Endodermal cell (in vitro differentiated cells): ENCODE measurements at regions not wholly inside any gene's neighbourhood (a gene's known extent, or its start where the extent isn't known, plus 50 kb on each side); places are given as distances from the start of the nearest gene placed in this dataset.
"Not testable (repeated sequence)": the region's sequence is repeated elsewhere in the genome, so short reads cannot be mapped to it uniquely, and the experiment has no call there.

ENCODE experiments used
- DNase-seq: peaks from one replicate; pipeline ENCODE4 v3.0.0-alpha.2; 2017
- H3K27ac ChIP-seq: 2 replicates; pipeline ENCODE4 v1.5.1; 2013; ENCODE audit warnings: mild to moderate bottlenecking, low read depth, low read length, moderate library complexity
- H3K27me3 ChIP-seq: 2 replicates; pipeline ENCODE4 v1.6.1; 2013; ENCODE audit warnings: mild to moderate bottlenecking, low read length, moderate library complexity; ENCODE audit not compliant: insufficient read depth, control insufficient read depth, poor library complexity, severe bottlenecking
- H3K36me3 ChIP-seq: 2 replicates; pipeline ENCODE4 v1.7.0; 2013; ENCODE audit warnings: mild to moderate bottlenecking, low read length, moderate library complexity; ENCODE audit not compliant: control insufficient read depth, insufficient read depth
- H3K4me1 ChIP-seq: one replicate; pipeline ENCODE4 v1.7.0; 2013; ENCODE audit warnings: low read length; ENCODE audit not compliant: control insufficient read depth, insufficient read depth
- H3K4me3 ChIP-seq: 2 replicates; pipeline ENCODE4 v1.5.1; 2013; ENCODE audit warnings: mild to moderate bottlenecking, low read length, moderate library complexity
- H3K9ac ChIP-seq: 2 replicates; pipeline ENCODE4 v1.6.1; 2013; ENCODE audit warnings: mild to moderate bottlenecking, low read length, moderate library complexity; ENCODE audit not compliant: poor library complexity, severe bottlenecking; ENCODE audit errors: extremely low read depth
- H3K9me3 ChIP-seq: 2 replicates; pipeline ENCODE4 v1.6.1; 2013; ENCODE audit warnings: mild to moderate bottlenecking, low read length, moderate library complexity; ENCODE audit not compliant: control insufficient read depth
- H3K27ac Mint-ChIP-seq: 2 replicates; pipeline ENCODE4 v1.8.0; 2020; ENCODE audit warnings: mixed read lengths
- H3K27me3 Mint-ChIP-seq: 2 replicates; pipeline ENCODE4 v1.8.0; 2021; ENCODE audit warnings: mild to moderate bottlenecking, mixed read lengths; ENCODE audit not compliant: insufficient read depth
- H3K36me3 Mint-ChIP-seq: 2 replicates; pipeline ENCODE4 v1.8.0; 2020; ENCODE audit warnings: low read depth, mixed read lengths
- H3K4me1 Mint-ChIP-seq: 2 replicates; pipeline ENCODE4 v1.8.0; 2020; ENCODE audit warnings: mixed read lengths
- H3K4me3 Mint-ChIP-seq: 2 replicates; pipeline ENCODE4 v1.8.0; 2020; ENCODE audit warnings: mild to moderate bottlenecking, moderate library complexity, mixed read lengths
- H3K9me3 Mint-ChIP-seq: 2 replicates; pipeline ENCODE4 v1.8.0; 2020; ENCODE audit warnings: mild to moderate bottlenecking, mixed read lengths
- WGBS, 2 experiments: methylation state at CpG; one replicate each; pipeline versions ENCODE4 v1.1.5 to v1.1.7; 2013; ENCODE audit warnings: missing lambda C conversion rate in 2 of 2, mixed read lengths in 1 of 2; ENCODE audit not compliant: insufficient coverage in 1 of 2, insufficient read length in 1 of 2; 5-methylcytosine and 5-hydroxymethylcytosine counted together
- TF ChIP-seq, protein P1 (sequence below): fragments of 200-600 bp; sonication (generic); conservative IDR thresholded peaks from 2 replicates; pipeline ENCODE4 v1.5.0; 2021; ENCODE audit warnings: antibody characterized with exemption, mild to moderate bottlenecking

DNA sequence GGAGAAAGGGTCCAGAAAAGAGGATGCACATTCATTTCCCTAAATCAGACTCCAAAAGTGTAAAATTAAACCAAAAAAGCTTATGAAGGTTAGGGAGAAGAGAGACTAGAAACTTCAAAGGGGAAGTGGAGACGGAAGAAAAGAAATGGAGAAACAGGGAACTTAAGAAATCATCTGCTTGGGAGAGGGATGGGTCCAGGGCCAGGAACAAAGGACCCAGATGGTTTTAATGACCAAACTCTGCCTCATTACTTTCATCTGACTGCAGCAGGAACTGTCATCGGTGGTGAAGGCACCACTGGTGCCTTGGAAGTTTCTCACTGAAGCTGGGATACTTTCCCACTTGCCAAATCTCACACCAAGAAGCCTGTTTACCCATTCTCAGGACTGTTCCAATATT, 70.5 kb upstream of the SLC4A7 start:
- H3K9ac ChIP-seq, result no peak overlapping the region
- WGBS, 2 experiments, result 87 to 100% methylated on average over 1 to 2 of the region's 2 CpGs
- Mint-ChIP-seq H3K27me3 (peaks cover 9% of the 10 kb centered on the region), H3K4me1 (peaks cover 5% of the 10 kb centered on the region), H3K4me3 (no peak overlapping the region), H3K27ac (no peak overlapping the region), H3K9me3 (peaks cover 40% of the 10 kb centered on the region), H3K36me3 (peaks cover 11% of the 10 kb centered on the region)
- no peak overlapping the region for H3K27ac ChIP-seq
- DNase-seq, result no peak
- H3K4me3 ChIP-seq, result no peak overlapping the region
- TF ChIP-seq, protein P1, sequence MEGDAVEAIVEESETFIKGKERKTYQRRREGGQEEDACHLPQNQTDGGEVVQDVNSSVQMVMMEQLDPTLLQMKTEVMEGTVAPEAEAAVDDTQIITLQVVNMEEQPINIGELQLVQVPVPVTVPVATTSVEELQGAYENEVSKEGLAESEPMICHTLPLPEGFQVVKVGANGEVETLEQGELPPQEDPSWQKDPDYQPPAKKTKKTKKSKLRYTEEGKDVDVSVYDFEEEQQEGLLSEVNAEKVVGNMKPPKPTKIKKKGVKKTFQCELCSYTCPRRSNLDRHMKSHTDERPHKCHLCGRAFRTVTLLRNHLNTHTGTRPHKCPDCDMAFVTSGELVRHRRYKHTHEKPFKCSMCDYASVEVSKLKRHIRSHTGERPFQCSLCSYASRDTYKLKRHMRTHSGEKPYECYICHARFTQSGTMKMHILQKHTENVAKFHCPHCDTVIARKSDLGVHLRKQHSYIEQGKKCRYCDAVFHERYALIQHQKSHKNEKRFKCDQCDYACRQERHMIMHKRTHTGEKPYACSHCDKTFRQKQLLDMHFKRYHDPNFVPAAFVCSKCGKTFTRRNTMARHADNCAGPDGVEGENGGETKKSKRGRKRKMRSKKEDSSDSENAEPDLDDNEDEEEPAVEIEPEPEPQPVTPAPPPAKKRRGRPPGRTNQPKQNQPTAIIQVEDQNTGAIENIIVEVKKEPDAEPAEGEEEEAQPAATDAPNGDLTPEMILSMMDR, result no peak
- H3K4me1 ChIP-seq, result no peaks in the 10 kb centered on the region
- H3K36me3 ChIP-seq, result no peaks in the 10 kb centered on the region
- H3K27me3 ChIP-seq, result peaks cover 5% of the 10 kb centered on the region
- peaks cover 18% of the 10 kb centered on the region for H3K9me3 ChIP-seq

DNA sequence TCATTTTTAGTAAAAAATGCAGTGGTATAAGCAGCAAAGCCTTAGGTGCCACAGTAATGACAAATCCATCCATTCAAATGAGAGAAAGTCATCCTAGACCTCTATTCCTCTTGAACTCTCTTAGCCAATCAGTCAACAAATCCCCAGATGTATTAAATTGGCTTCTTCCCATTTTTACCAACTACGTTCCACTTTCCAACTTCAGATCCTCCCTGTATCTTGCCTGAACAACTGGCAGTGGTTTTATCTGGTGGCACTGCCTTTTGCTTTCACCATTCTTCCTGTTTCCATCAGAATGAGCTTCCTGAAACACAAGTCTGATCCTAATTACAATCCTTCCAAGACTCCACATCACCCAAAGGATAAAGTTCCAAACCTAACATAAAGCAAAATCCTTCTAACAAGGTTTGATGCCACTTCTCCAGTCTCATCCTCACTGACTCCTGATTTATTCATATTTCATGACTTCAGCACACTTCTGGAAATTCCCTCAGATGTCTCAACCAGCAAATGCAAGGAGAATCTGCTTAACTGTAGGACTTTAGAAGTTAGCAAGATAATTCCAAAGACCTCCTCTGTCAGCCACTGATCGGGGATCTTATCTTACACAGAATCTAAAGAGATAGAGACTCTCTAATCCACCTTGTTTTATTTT, 69.8 kb upstream of the SLC4A7 start:
- no peaks in the 10 kb centered on the region for H3K4me1 ChIP-seq
- Mint-ChIP-seq H3K9me3 (peaks cover 40% of the 10 kb centered on the region), H3K27me3 (peaks cover 9% of the 10 kb centered on the region), H3K4me1 (peaks cover 5% of the 10 kb centered on the region), H3K4me3 (no peak overlapping the region), H3K27ac (no peak overlapping the region), H3K36me3 (peaks cover 11% of the 10 kb centered on the region)
- H3K27ac ChIP-seq, result no peak overlapping the region
- DNase-seq, result no peak
- no peak overlapping the region for H3K4me3 ChIP-seq
- 77 to 90% methylated on average over 2 of the region's 2 CpGs for WGBS, 2 experiments
- peaks cover 5% of the 10 kb centered on the region for H3K27me3 ChIP-seq
- no peaks in the 10 kb centered on the region for H3K36me3 ChIP-seq
- H3K9ac ChIP-seq, result no peak overlapping the region
- TF ChIP-seq, protein P1, result no peak
- H3K9me3 ChIP-seq, result peaks cover 18% of the 10 kb centered on the region

DNA sequence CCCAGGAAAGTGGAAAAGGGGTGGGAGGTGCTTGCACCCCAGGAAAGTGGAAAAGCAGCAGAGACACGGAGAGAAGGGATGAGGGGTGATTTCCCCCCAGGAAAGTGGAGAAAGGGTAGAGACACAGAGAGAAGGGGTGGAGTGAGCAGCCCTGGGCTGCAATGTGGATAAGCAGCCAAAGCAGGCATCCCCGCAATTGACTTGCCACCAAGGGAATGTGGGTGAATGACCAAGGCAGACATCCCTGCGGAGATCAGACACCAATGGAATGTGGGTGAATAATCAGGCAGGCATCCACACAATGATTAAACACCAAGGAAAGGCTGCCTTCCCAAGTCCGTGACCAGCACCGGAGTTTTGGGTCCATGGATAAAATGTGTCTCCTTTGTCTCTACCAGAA, 68.5 kb upstream of the SLC4A7 start:
- not testable (repeated sequence) for H3K4me3 Mint-ChIP-seq
- peaks cover 40% of the 10 kb centered on the region for H3K9me3 Mint-ChIP-seq

DNA sequence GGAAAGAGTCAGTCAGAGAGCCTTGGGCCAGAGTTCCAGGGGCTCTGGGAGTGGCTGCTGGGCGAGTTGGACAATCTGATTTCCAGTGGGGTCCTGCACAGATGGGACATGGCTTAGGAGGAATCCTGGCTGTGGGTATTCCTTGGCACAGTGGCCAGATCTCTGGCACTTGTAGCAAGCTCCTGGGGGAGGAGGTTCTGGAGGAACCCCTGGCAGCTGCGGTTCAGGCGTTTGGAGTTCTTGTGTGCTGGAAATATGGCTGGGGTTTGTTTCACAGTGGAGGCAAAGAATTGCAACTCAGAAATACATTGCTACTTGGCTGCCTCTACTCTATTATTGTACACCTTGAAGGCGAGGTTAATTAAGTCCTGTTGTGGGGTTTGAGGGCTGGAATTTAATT, 67.2 kb upstream of the SLC4A7 start:
- DNase-seq, H3K4me3 Mint-ChIP-seq, H3K36me3 ChIP-seq, H3K4me1 ChIP-seq, H3K9ac ChIP-seq, H3K4me1 Mint-ChIP-seq, H3K27ac Mint-ChIP-seq, H3K27me3 ChIP-seq, H3K27me3 Mint-ChIP-seq, H3K27ac ChIP-seq, H3K4me3 ChIP-seq: not testable (repeated sequence)
- peaks cover 18% of the 10 kb centered on the region for H3K9me3 ChIP-seq
- WGBS, 2 experiments, result 90 to 91% methylated on average over 2 to 4 of the region's 4 CpGs
- Mint-ChIP-seq H3K9me3 (peaks cover 40% of the 10 kb centered on the region), H3K36me3 (peaks cover 11% of the 10 kb centered on the region)

More for the DNA sequence above, 68.5 kb upstream of the SLC4A7 start:
- H3K27ac ChIP-seq, H3K27me3 Mint-ChIP-seq, H3K27ac Mint-ChIP-seq, H3K9ac ChIP-seq, H3K27me3 ChIP-seq, H3K4me3 ChIP-seq, DNase-seq, H3K36me3 ChIP-seq, H3K4me1 ChIP-seq, H3K4me1 Mint-ChIP-seq: not testable (repeated sequence)
- WGBS, 2 experiments, result 67 to 85% methylated on average over 3 to 5 of the region's 5 CpGs
- H3K9me3 ChIP-seq, result peaks cover 18% of the 10 kb centered on the region
- H3K36me3 Mint-ChIP-seq, result peaks cover 11% of the 10 kb centered on the region
